Astrocyte (in vitro differentiated cells and primary cell): ENCODE measurements at regions not wholly inside any gene's neighbourhood (a gene's known extent, or its start where the extent isn't known, plus 50 kb on each side); places are given as distances from the start of the nearest gene placed in this dataset.

Experiments used
- EZH2 ChIP-seq: IDR thresholded peaks from 2 replicates; pipeline ENCODE4 v1.6.1; 2012; ENCODE audit warnings: mild to moderate bottlenecking, low read length, inconsistent platforms; ENCODE audit not compliant: insufficient read depth
- TF ChIP-seq, protein P1 (sequence below): IDR thresholded peaks from 2 replicates; pipeline ENCODE4 v1.5.1; 2011; ENCODE audit warnings: low read depth, mild to moderate bottlenecking, inconsistent platforms, low read length, moderate library complexity; ENCODE audit not compliant: insufficient read depth

DNA sequence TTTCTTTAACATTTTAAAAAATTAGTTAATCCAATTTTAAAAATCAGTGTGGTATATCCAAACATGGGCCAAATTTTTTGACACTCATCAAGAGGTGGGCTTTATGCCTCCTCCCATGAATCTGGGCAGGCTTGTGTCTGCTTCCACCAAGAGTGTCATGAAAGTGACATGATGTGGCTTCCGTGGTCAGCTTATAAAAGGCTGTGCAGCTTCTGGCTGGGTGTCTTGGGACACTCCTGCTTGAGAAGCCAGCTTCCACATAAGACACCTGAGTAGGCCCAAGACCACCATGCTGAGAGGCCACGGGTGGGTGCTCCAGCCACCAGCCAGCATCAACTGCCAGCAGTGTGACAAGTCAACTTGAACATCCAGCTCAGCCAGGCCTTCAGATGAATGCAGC, 74.3 kb upstream of the RUNX3 start:
- TF ChIP-seq, protein P1, sequence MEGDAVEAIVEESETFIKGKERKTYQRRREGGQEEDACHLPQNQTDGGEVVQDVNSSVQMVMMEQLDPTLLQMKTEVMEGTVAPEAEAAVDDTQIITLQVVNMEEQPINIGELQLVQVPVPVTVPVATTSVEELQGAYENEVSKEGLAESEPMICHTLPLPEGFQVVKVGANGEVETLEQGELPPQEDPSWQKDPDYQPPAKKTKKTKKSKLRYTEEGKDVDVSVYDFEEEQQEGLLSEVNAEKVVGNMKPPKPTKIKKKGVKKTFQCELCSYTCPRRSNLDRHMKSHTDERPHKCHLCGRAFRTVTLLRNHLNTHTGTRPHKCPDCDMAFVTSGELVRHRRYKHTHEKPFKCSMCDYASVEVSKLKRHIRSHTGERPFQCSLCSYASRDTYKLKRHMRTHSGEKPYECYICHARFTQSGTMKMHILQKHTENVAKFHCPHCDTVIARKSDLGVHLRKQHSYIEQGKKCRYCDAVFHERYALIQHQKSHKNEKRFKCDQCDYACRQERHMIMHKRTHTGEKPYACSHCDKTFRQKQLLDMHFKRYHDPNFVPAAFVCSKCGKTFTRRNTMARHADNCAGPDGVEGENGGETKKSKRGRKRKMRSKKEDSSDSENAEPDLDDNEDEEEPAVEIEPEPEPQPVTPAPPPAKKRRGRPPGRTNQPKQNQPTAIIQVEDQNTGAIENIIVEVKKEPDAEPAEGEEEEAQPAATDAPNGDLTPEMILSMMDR: no peak
- TF ChIP-seq EZH2: no peak
